ENCODE measurements at regions not wholly inside any gene's neighbourhood (a gene's known extent, or its start where the extent isn't known, plus 50 kb on each side); places are given as distances from the start of the nearest gene placed in this dataset.

DNA sequence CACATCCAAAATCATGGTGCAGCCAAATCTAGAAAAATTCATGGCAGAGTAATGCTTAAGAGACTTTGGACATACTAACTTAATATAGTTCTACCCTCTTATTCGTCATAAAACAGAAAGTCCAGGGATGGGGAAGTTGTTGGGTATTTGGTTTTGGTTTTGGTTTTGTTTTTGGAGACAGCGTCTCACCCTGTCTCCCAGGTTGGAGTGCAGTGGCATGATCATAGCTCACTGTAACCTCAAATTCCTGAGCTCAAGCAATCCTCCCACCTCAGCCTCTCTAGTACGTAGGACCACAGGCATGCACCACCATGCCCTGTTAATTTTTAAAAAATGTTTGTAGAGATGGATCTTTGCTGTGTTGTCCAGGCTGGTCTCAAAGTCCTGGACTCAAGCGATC lies 271.8 kb upstream of the TENM3 start:
- TF ChIP-seq, protein P1, sequence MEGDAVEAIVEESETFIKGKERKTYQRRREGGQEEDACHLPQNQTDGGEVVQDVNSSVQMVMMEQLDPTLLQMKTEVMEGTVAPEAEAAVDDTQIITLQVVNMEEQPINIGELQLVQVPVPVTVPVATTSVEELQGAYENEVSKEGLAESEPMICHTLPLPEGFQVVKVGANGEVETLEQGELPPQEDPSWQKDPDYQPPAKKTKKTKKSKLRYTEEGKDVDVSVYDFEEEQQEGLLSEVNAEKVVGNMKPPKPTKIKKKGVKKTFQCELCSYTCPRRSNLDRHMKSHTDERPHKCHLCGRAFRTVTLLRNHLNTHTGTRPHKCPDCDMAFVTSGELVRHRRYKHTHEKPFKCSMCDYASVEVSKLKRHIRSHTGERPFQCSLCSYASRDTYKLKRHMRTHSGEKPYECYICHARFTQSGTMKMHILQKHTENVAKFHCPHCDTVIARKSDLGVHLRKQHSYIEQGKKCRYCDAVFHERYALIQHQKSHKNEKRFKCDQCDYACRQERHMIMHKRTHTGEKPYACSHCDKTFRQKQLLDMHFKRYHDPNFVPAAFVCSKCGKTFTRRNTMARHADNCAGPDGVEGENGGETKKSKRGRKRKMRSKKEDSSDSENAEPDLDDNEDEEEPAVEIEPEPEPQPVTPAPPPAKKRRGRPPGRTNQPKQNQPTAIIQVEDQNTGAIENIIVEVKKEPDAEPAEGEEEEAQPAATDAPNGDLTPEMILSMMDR (IDR thresholded peaks at IDR 0.05) = no peak
- no peak for TF ChIP-seq POLR2A (IDR thresholded peaks at IDR 0.05)

Measured in heart left ventricle (tissue), 13 donors.